UCSD-AML1 (cell line): ENCODE measurements at regions not wholly inside any gene's neighbourhood (a gene's known extent, or its start where the extent isn't known, plus 50 kb on each side); places are given as distances from the start of the nearest gene placed in this dataset.
"Not testable (repeated sequence)": the region's sequence is repeated elsewhere in the genome, so short reads cannot be mapped to it uniquely, and the experiment has no call there.

ENCODE experiments used
- DNase-seq: peaks from one replicate; lab custom pipeline; 2025; ENCODE audit not compliant: unreplicated experiment; lab: John Stamatoyannopoulos, UW

DNA sequence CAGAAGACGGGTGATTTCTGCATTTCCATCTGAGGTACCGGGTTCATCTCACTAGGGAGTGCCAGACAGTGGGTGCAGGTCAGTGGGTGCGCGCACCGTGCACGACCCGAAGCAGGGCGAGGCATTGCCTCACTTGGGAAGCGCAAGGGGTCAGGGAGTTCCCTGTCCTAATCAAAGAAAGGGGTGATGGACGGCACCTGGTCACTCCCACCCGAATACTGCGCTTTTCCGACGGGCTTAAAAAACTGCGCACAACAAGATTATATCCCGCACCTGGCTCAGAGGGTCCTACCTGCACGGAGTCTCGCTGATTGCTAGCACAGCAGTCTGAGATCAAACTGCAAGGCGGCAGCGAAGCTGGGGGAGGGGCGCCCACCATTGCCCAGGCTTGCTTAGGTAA is 1403.1 kb downstream of the REEP3 start:
- DNase-seq = not testable (repeated sequence)

DNA sequence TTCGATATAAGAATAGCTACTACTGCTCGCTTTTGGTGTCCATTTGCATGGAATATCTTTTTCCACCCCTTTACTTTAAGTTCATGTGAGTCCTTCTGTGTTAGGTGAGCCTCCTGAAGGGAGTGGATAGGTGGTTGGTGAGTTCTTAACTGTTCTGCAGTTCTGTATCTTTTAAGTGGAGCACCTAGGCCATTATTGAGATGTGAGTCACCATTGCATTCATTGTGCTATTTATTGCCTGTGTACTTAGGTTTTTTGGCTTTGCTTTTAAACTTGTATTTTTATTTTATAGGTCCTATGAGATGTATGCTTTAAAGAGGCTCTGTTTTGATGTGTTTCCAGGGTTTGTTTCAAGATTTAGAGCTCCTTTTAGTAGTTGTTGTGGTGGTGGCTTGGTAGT is 1430.8 kb downstream of the REEP3 start:
- DNase-seq = no peak

DNA sequence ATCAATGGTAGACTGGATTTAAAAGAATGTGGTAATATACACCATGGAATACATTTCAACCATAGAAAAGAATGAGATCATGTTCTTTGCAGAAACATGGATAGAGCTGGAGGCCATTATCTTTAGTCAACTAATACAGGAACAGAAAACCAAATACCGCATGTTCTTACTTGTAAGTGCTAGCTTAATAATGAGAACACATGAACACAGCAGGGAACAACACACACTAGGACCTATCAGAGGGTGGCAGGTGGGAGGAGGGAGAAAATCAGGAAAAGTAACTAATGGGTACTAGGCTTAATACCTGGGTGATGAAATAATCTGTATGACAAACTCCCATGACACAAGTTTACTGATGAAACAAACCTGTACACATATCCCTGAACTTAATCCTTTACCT is 1435.2 kb downstream of the REEP3 start:
- no peak for DNase-seq

DNA sequence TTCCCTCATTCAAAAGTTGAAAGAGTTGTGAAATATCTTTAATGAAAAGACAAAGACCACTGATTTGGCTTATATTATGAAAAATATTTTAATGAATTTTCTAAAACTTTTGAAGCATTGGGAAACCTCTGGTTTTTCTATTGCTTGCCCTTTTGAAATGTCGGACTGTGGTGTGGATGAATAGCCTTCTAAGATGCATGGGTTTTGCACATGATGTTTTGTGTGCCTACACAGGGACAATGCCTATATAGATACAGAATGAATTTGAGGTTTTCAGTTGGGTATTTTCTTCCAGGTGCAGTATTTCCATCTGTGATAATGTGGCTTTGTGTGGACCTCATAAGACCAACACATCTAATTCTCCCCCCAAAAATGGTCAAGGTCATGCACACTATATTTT is 1437.9 kb downstream of the REEP3 start:
- no peak for DNase-seq

DNA sequence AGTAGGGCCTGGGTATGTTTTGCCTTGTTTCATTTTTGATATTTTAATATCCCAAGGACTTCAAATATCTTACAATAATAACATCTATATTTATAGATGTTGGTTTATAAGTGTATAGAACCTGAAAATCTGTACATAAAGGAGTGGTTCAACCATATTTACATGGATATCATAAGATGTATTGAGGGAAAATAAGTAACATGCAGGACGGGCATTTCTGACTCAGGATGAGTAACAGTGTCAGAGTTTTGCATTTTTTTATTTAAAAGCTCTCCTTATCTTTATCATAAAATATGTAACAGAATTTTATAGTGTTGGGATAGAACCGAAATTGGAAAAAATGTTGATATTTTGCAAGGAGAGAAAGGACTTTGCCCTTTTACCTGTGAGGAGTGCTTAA is 1438.7 kb downstream of the REEP3 start:
- no peak for DNase-seq

DNA sequence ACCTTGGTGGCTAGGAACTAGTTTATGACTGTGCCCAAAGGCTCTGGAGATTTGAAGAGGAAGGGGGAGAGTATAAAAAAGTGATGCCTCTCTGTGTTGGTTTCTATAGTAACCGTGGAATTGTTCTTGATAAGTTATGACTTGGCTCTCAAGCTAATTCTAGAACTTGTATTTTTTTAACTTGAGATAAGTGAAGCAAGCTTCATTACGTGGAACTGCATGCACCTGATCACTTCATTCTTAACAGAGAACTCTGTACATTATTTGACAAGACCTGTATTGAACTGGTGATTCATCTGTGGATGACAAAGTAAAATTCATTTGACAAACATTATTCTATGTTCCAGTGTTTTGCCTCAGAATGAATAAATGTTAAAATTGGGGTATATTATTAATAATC is 1452.2 kb downstream of the REEP3 start:
- no peak for DNase-seq

DNA sequence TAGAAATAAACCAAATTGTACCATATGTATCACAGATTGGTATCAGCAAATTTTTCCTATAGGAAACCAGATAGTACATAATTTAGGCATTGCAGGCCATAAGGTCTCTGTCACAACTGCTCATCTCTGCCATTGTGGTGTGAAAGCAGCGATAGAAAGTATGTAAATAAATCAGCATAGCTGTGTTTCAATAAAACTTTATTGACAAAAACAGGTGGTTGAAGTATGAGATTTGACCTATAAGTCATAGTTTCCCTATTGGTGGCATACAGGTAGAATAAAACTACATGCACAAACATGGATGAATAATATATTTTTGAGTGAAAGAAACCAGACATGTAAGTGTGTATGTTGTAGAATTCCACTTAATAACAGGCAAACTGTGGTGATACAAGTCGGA is 1454.9 kb downstream of the REEP3 start:
- DNase-seq = no peak

DNA sequence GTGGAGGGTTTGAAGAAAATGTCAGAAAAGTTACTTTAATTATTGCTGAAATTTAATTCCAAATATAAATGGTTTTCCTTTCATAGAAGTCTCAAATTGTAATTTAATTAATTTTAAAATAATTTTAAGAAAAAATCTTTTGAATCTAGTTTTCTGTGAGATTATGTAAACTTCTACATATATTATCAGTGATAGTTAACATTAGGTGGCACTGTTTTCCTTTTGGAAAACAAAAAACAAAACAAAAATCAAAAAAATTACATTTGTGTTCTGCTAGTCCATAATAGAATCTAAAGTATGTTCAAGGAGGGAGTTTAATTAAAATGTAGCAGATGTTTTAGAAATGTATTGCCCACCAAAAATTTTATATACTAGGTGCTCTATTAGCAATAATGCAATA is 1456.7 kb downstream of the REEP3 start:
- no peak for DNase-seq

DNA sequence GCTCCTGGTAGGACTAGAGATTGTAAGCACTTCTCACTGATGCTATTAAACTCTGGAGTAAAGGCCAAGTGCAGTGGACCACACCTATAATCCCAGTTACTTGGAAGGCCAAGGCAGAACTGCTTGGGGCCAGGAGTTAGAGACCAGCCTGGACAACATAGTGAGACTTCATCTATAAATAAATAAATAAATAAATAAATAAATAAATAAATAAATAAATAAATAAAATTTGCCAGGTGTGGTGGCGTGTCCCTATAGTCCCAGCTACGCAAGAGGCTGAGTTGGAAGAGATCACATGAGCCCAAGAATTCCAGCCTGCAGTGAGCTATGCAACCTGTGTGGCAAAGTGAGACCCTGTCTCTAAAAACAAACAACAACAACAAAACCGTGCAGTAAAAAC is 1475.7 kb downstream of the REEP3 start:
- no peak for DNase-seq

DNA sequence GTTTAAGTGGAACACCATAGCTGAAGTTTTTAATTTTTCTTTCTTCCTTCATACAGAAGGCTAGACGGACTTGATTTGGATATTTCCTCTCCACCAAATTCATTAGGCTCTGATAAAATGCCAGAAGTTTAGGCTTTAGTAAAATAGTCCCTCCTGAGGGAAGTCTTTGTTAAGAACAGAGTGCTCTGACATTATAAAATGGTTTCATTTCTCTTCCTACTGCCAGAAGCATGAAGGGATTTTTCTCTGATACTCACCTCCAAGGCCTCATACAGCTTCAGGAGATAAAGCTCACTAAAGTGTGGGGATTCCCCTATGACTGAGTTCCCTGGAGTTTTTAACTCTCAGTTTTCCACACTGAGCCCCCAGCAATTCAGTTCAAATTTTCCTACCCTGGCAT is 1489.6 kb downstream of the REEP3 start:
- DNase-seq = no peak

DNA sequence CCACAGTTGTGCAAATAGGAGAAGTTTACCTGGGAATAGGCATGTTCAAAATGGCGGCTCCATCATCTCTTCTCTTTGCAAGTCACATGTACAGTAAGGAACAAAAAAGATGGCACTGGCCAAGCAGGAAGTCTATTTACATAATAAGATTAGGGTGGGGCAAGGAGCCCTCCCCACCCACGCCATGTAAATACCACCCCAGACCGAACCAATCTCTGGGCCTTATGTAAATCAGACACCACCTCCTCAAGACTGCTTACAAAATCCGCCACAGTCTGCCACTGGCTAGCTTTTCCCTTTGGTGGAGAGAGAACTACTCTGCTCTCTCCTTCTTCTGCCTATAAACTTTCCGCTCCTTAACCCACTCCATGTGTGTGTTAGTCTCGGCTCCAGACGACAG is 1496.3 kb downstream of the REEP3 start:
- no peak for DNase-seq

DNA sequence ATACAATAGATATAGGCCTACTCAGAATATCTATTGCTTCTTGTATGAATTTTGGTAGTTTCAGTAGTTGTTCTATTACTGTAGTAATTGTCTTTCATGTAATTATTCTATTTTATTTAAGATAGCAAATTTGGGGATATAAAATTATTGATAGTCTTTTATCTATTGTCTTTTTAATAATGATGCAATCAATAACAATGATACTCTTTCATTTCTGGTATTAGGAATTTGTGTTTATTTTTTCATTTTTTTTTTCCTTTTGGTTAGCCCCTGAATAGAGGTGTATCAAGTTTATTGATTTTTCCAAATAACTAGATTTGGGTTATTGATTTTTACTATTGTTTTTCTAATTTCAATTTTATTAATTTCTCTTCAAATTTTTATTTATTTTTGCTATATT is 1503.7 kb downstream of the REEP3 start:
- DNase-seq = no peak

DNA sequence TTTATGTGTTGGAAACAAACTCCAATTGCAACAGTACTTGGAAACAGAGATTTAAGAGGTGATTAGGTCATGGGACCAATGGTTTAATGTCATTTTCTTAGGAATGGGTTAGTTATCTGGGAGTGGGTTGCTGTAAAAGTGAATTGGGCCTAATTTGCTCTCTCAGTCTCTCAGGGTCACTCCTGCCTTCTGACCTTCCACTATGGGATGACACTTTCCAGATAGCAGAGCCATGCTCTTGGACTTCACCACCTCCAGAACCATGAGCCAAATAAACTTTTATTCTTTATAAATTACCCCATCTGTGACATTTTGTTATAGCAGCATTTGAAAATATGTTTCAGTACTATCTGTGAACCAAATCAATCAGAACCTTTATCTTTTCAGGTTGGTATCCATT is 1509.1 kb downstream of the REEP3 start:
- no peak for DNase-seq

DNA sequence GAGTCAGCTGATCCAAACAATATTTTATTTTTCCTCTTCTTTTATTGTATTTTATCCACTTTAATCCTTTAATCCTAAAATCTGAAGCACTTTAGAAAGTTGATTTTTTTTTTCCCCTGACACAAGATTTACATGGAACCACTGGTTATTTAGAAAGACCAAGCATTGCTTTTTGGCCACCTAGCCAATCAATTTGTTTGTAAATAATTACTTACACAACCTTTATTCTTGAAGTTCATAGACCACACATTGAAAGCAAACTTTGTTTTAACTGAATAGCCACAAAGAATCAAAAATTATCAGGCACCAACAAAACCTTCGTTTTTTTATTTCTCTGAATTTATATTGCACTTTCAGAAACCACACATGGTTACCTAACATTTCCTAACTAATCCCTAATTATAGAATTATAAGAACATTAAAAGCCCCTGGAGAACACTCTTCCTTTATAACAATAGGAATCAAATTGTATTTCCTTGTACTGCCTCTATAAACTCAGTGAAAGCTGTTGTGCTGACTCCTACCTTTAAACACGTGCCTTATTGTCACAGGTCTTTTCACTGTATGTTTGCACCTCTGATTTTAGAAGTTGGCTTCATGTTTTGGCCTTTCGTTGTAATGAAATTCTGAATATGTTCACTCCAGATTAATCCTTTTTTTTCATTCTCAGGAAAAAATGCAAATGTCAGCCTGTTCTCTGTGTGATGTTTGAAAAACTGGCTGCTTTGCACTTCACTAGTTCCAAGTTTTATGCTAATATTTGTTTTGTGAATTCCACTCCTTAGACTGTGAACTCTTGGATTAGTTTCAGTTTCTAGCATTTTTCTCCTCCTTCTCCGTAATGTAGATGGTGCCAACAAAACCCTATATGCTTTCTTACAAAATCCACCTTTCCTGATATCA is 1511.9 kb downstream of the REEP3 start:
- no peak for DNase-seq

DNA sequence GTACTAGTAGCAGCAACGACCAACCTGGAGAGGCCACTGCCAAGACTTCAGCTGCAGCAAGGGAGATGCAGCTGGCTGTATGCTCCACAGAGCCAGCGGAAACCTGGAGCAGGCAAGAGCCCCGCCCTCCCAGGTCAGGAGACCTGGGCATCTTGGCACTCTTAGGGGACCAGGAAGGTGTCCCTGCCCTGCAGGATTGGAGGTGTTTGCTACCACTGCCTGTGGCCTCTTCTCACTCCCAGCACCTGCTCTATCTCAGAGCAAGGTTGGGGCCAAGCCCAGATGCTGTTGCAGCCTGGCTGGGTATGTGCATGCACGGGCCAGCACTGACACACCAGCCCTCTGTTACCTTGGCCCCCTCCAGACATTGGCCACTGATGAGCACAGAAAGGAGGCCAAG is 1512.8 kb downstream of the REEP3 start:
- no peak for DNase-seq

DNA sequence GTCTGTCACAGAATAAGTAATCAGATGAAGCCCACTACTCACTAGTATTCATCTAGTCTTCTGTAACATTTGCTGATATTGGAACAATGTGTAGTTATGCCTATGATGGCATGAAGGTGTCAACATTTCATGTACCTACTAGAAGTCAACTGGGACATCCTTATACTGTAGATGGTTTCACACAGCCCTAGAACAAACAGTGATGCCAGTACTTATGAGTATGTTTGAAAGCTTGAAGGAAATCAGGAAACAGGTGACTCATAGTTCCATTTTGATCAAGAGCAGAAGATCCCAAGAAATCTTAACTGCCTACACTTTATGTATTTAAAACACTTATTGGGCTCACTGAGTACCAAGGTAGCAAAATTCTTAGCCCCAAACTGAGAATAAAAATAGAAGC is 1519.6 kb downstream of the REEP3 start:
- no peak for DNase-seq

DNA sequence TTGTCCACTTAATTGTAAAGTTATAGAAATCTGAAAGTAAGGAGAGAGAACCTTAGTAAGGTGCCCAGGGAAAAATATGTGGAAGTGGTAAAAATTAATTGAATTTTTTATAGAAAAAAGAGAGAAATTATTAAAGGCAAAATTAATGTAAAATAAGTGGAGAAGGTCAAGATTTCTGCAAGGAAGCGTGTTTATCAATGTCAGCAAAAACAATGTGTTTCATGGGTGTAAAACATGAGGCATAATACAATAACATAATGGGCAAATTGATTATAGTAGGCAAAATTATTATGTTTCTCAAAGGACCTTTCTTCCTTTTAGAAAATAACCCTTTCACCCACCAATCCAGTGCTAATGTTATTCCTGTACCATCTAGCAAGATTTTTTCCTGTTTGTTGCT is 1520.1 kb downstream of the REEP3 start:
- DNase-seq = no peak

DNA sequence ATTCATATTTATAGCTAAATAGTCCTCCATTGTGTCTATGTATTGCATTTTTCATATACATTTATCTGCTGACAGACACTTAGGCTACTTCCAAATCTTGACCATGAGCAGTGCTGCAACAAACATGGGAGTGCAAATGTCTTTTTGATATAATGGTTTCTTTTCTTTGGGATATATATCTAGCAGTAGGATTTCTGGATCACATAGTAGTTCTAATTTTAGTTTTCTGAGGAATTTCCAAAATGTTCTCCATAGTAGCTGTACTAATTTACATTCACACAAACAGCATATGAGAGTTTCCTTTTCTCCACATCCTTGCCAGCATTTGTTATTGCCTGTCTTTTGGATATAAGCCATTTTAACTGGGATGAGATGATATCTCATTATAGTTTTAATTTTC is 1521.3 kb downstream of the REEP3 start:
- no peak for DNase-seq

DNA sequence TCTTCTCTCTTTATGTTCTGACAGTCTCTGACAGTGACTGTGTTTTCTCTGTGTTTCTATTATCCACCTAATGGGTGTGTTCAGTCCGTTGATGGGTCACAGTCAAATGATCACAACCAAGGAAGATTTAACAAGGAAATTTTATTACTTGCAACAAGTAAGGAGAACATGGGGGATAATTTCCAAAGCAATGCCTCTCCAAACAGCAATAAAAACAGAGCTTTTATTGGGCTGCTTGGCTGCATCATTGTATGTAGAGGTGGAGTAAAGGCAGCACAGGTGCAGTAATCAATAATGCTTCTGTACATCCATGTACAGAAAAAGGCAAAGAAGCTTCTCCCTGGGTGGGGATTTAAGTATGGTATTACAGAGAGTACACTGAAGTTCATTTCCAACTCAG is 1525.6 kb downstream of the REEP3 start:
- no peak for DNase-seq

DNA sequence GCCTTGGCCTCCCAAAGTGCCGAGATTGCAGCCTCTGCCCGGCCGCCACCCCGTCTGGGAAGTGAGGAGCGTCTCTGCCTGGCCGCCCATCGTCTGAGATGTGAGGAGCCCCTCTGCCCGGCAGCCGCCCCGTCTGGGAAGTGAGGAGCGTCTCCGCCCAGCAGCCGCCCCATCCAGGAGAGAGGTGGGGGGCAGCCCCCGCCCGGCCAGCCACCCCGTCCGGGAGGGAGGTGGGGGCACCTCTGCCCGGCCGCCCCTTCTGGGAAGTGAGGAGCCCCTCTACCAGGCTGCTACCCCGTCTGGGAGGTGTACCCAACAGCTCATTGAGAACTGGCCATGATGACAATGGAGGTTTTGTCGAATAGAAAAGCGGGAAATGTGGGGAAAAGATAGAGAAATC is 1530.9 kb downstream of the REEP3 start:
- not testable (repeated sequence) for DNase-seq

DNA sequence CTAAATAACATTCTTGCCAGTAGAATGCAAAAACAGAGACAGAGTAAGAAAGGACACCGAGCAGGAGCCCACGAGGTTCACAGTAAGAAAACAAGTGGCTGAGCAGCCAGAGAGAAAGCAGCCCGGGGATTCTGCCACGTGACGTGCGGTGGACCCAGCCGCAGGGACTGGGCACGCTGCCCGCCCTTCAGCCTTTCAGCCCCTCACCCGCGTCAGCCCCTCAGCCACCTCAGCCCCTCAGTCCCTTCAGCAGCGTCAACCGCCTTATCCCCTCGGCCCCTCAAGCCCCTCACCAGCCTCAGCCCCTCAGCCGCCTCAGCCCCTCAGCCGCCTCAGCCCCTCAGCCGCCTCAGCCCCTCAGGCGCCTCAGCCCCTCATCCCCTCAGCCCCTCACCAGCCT is 1532.2 kb downstream of the REEP3 start:
- DNase-seq = not testable (repeated sequence)

DNA sequence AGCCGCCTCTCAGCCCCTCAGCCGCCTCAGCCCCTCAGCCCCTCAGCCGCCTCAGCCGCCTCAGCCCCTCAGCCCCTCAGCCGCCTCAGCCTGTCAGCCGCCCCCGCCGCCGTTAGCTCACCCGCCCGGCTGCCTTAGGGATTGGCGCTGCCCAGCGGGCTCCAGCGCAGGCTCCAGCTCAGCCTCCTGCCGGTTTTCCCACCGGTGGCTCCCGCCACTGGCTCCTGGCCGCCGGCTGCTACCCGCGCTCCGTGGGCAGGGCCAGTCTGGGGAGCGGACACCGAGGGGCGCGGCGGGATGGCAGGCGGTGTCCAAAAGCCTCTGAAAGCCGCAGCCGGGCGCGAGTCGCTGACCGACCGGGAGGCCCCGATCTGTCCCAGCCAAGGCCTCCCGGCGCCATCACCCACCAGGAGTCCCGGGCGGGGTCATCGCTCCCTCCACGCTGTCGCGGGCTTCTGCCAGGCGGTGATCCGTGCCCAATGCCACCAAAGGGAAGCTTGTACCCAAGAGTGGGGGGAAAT is 1532.7 kb downstream of the REEP3 start:
- DNase-seq = not testable (repeated sequence)

DNA sequence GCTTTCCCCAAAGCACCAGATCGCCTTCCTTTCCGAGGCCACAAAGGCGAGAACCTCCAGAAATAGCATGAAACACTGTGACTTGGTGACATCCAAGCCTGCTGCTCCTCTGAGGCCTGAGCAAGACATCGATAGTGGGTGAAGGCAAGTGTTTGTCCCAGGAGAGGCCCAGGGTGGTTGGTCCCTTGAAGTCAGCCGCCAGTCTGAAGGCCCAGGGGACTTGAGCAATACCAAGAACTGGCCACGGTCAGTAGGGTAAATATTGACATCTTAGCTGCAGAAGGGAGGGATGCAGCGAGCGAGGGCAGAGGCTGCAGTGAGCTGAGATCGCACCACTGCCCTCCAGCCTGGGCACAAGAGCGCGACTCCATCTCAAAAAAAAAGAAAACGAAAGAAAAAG is 1533.5 kb downstream of the REEP3 start:
- DNase-seq = not testable (repeated sequence)
